22Rv1 (cell line): ENCODE measurements at regions not wholly inside any gene's neighbourhood (a gene's known extent, or its start where the extent isn't known, plus 50 kb on each side); places are given as distances from the start of the nearest gene placed in this dataset.

Experiments
- ZFX ChIP-seq: fragments of 450-650 bp; IDR thresholded peaks from 2 replicates; pipeline ENCODE4 v1.6.1; 2017; ENCODE audit warnings: antibody characterized with exemption, borderline replicate concordance
- TF ChIP-seq, protein P1 (sequence below): fragments of 450-650 bp; IDR thresholded peaks from 2 replicates; pipeline ENCODE4 v1.5.1; 2017; ENCODE audit warnings: mild to moderate bottlenecking

DNA sequence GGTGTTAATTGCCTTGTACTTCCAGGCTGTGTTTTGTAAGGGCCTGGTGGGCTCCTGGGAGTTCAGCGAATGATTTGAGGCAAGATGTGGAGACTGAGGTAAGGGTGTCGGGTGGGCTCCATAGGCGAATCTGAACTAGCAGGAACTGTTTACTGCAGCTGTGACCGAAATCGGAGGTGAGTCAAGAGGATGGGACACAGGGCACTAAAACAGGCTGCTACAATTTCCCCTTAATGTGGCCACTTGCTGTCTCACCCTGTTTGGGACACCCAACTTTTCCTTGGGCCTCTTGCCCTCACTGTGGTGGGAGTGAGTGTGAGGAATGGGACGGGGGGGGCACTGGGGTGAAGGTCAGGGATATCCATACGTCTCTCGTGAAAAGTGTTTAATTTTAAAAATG lies 53.9 kb upstream of the MCUR1 start:
- TF ChIP-seq, protein P1, sequence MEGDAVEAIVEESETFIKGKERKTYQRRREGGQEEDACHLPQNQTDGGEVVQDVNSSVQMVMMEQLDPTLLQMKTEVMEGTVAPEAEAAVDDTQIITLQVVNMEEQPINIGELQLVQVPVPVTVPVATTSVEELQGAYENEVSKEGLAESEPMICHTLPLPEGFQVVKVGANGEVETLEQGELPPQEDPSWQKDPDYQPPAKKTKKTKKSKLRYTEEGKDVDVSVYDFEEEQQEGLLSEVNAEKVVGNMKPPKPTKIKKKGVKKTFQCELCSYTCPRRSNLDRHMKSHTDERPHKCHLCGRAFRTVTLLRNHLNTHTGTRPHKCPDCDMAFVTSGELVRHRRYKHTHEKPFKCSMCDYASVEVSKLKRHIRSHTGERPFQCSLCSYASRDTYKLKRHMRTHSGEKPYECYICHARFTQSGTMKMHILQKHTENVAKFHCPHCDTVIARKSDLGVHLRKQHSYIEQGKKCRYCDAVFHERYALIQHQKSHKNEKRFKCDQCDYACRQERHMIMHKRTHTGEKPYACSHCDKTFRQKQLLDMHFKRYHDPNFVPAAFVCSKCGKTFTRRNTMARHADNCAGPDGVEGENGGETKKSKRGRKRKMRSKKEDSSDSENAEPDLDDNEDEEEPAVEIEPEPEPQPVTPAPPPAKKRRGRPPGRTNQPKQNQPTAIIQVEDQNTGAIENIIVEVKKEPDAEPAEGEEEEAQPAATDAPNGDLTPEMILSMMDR: no peak
- no peak for TF ChIP-seq ZFX
